ENCODE measurements at regions not wholly inside any gene's neighbourhood (a gene's known extent, or its start where the extent isn't known, plus 50 kb on each side); places are given as distances from the start of the nearest gene placed in this dataset.

DNA sequence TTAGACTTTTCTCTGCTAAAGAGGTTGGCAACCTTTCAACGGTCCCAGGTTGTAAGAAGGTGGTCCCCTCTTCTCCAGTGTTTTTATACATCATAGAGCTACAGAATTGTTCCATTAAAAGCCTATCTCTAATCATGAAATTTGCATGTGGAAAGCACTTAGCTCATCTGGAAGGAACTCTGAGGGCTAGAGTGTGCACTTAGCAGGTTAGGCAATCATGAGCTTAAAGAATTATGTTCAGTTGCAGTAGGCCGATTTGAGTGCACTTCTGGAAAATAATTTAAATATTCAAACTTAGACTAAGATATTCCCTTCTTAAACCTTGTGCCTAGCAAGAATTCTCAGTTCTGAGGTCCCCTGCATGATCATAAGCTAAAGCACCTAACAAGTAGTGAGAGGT, 468.7 kb downstream of the SPATA31D1 start:
- H3K27ac ChIP-seq, result no peak overlapping the region

GRCh38 chr9:82457891-82458290, 469.3 kb downstream of the SPATA31D1 start:
- no peak overlapping the region for H3K27ac ChIP-seq

More for the DNA sequence above, 468.7 kb downstream of the SPATA31D1 start:
- TF ChIP-seq ZFX (IDR thresholded peaks at IDR 0.05), result no peak
- TF ChIP-seq, protein P1, sequence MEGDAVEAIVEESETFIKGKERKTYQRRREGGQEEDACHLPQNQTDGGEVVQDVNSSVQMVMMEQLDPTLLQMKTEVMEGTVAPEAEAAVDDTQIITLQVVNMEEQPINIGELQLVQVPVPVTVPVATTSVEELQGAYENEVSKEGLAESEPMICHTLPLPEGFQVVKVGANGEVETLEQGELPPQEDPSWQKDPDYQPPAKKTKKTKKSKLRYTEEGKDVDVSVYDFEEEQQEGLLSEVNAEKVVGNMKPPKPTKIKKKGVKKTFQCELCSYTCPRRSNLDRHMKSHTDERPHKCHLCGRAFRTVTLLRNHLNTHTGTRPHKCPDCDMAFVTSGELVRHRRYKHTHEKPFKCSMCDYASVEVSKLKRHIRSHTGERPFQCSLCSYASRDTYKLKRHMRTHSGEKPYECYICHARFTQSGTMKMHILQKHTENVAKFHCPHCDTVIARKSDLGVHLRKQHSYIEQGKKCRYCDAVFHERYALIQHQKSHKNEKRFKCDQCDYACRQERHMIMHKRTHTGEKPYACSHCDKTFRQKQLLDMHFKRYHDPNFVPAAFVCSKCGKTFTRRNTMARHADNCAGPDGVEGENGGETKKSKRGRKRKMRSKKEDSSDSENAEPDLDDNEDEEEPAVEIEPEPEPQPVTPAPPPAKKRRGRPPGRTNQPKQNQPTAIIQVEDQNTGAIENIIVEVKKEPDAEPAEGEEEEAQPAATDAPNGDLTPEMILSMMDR (conservative IDR thresholded peaks at IDR 0.05), result no peak

GRCh38 chr9:82458296-82458695, 469.7 kb downstream of the SPATA31D1 start:
- H3K27ac ChIP-seq, result no peak overlapping the region
- TF ChIP-seq, protein P1 (conservative IDR thresholded peaks at IDR 0.05), result no peak
- no peak for TF ChIP-seq ZFX (IDR thresholded peaks at IDR 0.05)

More at GRCh38 chr9:82457891-82458290, 469.3 kb downstream of the SPATA31D1 start:
- TF ChIP-seq, protein P1 (conservative IDR thresholded peaks at IDR 0.05), result no peak
- no peak for TF ChIP-seq ZFX (IDR thresholded peaks at IDR 0.05)

DNA sequence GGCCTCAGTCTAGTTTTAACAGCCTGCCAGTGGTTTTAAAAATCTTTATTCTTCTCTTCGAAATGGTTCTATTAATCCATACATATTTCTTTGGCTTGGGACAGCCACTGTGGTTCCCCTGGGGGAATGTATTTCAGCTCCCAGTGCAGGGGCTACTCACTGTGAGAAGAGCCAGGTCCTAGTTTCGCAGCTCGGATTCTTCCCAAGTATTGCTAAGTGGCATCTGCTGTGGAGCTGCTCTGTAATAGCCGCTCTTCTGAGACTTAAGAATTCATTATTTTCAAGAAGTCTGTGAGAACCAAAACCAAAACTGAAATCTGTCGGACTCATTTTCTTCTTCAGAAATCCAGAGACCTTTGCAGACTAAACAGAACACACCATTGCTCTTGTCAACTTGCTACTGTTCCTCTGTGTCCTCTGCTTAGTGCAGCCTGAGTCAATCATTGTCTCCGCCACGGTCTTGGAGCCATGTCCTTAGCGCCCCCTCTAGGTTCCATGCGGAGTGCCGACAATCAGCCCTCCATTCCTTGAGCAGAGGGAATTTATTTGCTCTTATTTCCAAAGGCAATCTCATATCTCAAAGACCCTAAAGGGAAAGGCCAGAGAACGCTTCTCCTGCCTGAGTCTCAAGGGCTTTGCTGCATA, 478.2 kb downstream of the SPATA31D1 start:
- TF ChIP-seq ZFX (IDR thresholded peaks at IDR 0.05), result no peak
- TF ChIP-seq, protein P1 (conservative IDR thresholded peaks at IDR 0.05), result peak; percentile 22
- H3K27ac ChIP-seq, result no peak overlapping the region

- no peak for TF ChIP-seq ZFX (IDR thresholded peaks at IDR 0.05)
- TF ChIP-seq, protein P1 (conservative IDR thresholded peaks at IDR 0.05), result no peak
- no peak overlapping the region for H3K27ac ChIP-seq
Measured at GRCh38 chr9:82467436-82467835, 478.9 kb downstream of the SPATA31D1 start.

DNA sequence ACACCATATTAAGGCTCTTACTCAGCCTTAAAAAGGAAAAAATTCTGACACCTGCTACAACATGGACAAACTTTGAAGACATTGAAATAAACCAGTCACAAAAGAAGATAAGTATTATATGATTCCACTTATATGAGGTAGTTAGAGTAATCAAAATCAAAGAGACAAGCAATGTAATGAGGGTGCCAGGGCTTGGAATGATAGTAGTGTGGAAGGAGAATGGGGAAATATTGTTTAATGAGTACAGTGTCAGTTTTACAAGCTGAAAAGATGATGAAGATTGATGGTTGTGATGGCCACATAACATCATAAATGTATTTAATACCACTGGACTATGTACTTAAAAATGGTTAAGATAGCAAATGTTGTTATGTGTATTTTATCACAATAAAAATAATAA, 485.7 kb downstream of the SPATA31D1 start:
- no peak overlapping the region for H3K27ac ChIP-seq
- no peak for TF ChIP-seq ZFX (IDR thresholded peaks at IDR 0.05)
- TF ChIP-seq, protein P1 (conservative IDR thresholded peaks at IDR 0.05), result no peak

DNA sequence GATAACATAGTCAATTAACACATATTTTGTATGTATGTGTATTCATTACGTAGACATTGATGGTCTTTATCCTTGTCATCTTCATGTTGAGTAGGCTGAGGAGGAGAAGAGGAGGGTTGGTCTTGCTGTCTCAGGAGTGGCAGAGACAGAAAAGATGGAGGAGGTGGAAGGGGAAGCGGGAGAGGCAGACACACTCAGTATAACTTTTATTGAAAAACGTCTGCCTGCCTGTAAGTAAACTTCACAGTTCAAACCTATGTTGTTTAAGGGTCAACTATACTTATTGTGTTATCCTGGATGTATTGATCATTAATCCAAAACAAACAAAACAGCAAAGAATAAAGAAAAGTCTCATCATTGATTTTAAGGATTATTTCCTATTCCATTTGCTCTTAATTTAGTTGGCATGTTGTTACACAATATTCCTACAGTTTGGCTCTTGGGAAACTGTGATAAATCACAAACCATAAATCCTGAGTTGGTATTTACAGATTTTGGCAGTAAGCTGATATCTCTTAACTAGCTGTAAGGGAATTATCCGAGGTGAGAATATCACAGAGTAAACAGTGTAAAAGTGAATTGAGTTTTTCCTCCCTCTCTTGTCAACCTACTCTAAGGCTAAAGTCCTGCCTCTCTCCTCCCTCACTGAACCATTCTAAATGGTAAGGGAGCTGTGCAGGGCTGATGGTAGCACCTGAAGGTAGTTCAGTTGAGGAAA, 487.2 kb downstream of the SPATA31D1 start:
- TF ChIP-seq ZFX (IDR thresholded peaks at IDR 0.05), result no peak
- TF ChIP-seq, protein P1 (conservative IDR thresholded peaks at IDR 0.05), result no peak
- H3K27ac ChIP-seq, result no peak overlapping the region
